ENCODE measurements at regions not wholly inside any gene's neighbourhood (a gene's known extent, or its start where the extent isn't known, plus 50 kb on each side); places are given as distances from the start of the nearest gene placed in this dataset.

DNA sequence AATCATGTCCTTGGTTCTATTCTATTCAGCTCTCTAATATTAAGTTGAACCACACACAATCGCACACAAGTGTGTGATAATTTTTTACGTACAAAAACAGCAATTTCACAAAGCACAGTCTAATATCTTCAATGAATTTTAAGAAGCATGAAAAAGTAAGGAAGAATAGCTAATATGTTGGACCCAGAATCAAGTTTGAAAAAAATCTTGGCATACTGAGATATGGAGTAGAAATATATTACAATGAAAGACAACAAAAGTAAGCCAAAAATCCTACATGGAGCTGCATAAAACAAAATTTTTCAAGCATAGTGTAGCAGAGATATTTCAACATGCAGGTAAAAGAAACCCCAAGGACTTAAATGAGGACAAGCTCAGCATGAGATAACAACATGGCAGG lies 219.1 kb upstream of the RND3 start:
- TF ChIP-seq, protein P1, sequence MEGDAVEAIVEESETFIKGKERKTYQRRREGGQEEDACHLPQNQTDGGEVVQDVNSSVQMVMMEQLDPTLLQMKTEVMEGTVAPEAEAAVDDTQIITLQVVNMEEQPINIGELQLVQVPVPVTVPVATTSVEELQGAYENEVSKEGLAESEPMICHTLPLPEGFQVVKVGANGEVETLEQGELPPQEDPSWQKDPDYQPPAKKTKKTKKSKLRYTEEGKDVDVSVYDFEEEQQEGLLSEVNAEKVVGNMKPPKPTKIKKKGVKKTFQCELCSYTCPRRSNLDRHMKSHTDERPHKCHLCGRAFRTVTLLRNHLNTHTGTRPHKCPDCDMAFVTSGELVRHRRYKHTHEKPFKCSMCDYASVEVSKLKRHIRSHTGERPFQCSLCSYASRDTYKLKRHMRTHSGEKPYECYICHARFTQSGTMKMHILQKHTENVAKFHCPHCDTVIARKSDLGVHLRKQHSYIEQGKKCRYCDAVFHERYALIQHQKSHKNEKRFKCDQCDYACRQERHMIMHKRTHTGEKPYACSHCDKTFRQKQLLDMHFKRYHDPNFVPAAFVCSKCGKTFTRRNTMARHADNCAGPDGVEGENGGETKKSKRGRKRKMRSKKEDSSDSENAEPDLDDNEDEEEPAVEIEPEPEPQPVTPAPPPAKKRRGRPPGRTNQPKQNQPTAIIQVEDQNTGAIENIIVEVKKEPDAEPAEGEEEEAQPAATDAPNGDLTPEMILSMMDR (IDR thresholded peaks at IDR 0.05; ENCODE audit: partially characterized antibody, unreplicated experiment), result no peak
- Mint-ChIP-seq H3K4me1 (ENCODE audit: low read depth, unreplicated experiment) (no peaks in the 10 kb centered on the region), H3K9me3 (ENCODE audit: unreplicated experiment) (peaks cover 2% of the 10 kb centered on the region), H3K27me3 (ENCODE audit: unreplicated experiment) (no peaks in the 10 kb centered on the region), H3K36me3 (ENCODE audit: unreplicated experiment) (no peaks in the 10 kb centered on the region), H3K4me3 (ENCODE audit: unreplicated experiment) (no peak overlapping the region), H3K27ac (ENCODE audit: unreplicated experiment) (no peak overlapping the region)
- DNase-seq, result no peak

DNA sequence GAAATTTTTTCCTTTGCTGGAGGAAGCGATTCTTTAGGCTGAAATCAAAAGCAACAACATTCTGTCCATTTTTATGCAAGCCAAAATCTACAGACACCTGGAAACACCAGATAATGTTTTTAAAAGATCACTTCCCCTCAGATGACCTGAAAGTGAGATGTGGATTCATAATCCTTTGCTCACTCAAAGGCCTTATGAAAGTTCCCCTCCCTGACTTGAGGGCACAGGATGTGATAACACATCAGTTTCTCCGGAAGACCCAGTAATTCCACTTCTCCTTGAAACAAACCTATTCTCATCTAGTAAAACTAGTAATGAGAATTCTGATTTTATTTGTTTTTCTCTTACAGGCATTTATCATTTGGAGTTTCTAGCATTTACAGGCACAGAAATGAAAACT lies 218.3 kb upstream of the RND3 start:
- TF ChIP-seq, protein P1 (IDR thresholded peaks at IDR 0.05; ENCODE audit: partially characterized antibody, unreplicated experiment), result no peak
- DNase-seq, result no peak
- Mint-ChIP-seq H3K4me1 (ENCODE audit: low read depth, unreplicated experiment) (no peaks in the 10 kb centered on the region), H3K9me3 (ENCODE audit: unreplicated experiment) (no peaks in the 10 kb centered on the region), H3K36me3 (ENCODE audit: unreplicated experiment) (no peaks in the 10 kb centered on the region), H3K27me3 (ENCODE audit: unreplicated experiment) (no peaks in the 10 kb centered on the region), H3K4me3 (ENCODE audit: unreplicated experiment) (no peak overlapping the region), H3K27ac (ENCODE audit: unreplicated experiment) (no peak overlapping the region)

DNA sequence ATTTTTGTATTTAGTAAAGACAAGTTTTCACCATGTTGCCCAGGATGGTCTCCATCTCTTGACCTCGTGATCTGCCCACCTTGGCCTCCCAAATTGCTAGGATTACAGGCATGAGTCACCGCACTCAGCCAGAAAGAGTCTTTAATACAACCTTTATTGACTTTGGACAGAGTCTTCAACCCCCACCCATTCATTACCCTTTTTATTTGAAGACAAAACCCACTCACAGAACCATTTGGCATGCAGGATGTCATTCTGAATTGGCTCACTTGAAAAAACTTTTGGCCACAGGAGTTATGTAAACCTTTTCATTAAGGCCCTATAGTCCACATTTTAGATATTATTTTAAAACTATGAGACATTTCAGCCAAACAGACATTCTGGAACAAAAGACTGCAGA lies 217.9 kb upstream of the RND3 start:
- Mint-ChIP-seq H3K27ac (ENCODE audit: unreplicated experiment) (no peak overlapping the region), H3K4me3 (ENCODE audit: unreplicated experiment) (no peak overlapping the region), H3K9me3 (ENCODE audit: unreplicated experiment) (no peaks in the 10 kb centered on the region), H3K4me1 (ENCODE audit: low read depth, unreplicated experiment) (no peaks in the 10 kb centered on the region), H3K27me3 (ENCODE audit: unreplicated experiment) (no peaks in the 10 kb centered on the region), H3K36me3 (ENCODE audit: unreplicated experiment) (no peaks in the 10 kb centered on the region)
- no peak for DNase-seq
- TF ChIP-seq, protein P1 (IDR thresholded peaks at IDR 0.05; ENCODE audit: partially characterized antibody, unreplicated experiment), result no peak

DNA sequence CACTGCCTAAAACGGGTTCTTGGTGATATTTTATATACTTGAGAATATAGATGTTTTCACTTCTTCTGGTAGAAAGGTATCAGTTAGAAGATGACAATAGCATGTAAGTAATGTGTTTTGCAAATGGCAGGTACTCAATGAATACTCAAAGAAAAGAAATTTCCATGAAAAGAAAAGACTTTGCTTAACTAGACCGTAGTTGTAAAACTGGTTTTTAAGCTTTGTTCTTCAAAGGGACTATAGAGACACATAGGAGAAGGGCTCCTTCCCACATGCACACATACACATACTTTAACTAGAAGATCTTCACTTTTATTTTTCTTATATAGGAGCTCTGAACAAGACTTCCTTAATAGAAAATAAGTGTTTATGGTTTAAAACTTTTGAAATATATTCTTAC lies 215.3 kb upstream of the RND3 start:
- Mint-ChIP-seq H3K4me3 (ENCODE audit: unreplicated experiment) (no peak overlapping the region), H3K4me1 (ENCODE audit: low read depth, unreplicated experiment) (no peaks in the 10 kb centered on the region), H3K27ac (ENCODE audit: unreplicated experiment) (no peak overlapping the region), H3K36me3 (ENCODE audit: unreplicated experiment) (no peaks in the 10 kb centered on the region), H3K9me3 (ENCODE audit: unreplicated experiment) (no peaks in the 10 kb centered on the region), H3K27me3 (ENCODE audit: unreplicated experiment) (no peaks in the 10 kb centered on the region)
- DNase-seq, result no peak
- TF ChIP-seq, protein P1 (IDR thresholded peaks at IDR 0.05; ENCODE audit: partially characterized antibody, unreplicated experiment), result no peak

DNA sequence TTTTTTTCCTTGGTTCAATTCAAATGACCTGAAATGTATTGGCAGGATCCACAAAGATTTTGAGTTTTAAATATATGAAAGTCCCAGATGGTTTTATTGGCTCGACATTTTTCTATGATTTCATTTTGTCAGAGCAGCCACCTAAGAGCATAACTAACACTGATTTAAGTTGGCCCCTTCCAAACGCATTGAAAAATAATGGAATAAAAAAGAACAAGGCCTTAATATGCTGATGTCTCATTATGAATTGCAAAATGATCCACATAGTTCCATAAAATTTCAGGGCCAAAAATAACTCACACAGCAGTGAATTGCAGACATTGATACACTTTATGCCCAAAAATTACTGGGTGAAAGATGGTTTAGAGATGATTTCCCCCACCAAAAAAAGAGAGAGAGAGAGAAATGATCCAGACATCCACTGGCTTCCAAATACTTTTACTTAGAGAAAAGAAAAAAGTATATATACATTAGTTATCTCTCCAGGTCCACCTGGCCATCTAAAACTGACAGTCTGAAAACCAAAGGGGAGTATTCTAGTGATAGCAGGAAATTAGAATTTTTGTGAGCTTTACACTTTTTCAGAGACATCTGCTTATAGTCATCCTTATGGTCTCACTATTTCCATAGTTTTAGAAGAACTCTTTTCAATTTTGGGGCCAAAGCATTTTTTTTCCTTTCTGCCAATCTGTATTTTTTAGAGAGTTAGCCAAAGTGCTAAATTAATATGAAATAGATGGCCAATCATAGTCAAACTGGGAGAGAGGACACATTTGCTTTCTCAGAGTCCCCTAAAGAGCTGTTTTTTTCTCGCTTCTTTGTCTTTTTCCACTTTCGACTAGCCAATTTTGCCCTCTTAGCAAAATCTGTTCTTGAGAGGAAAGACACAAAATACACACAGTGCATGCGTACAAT lies 213.5 kb upstream of the RND3 start:
- TF ChIP-seq, protein P1 (IDR thresholded peaks at IDR 0.05; ENCODE audit: partially characterized antibody, unreplicated experiment), result no peak
- H3K4me3 Mint-ChIP-seq (ENCODE audit: unreplicated experiment), result no peak overlapping the region
- no peaks in the 10 kb centered on the region for H3K9me3 Mint-ChIP-seq (ENCODE audit: unreplicated experiment)
- H3K27ac Mint-ChIP-seq (ENCODE audit: unreplicated experiment), result no peak overlapping the region
- DNase-seq, result no peak
- no peaks in the 10 kb centered on the region for H3K36me3 Mint-ChIP-seq (ENCODE audit: unreplicated experiment)
- H3K27me3 Mint-ChIP-seq (ENCODE audit: unreplicated experiment), result no peaks in the 10 kb centered on the region
- H3K4me1 Mint-ChIP-seq (ENCODE audit: low read depth, unreplicated experiment), result no peaks in the 10 kb centered on the region

Data from glutamatergic neuron (in vitro differentiated cells).